HG03135 (cell line): ENCODE measurements at regions not wholly inside any gene's neighbourhood (a gene's known extent, or its start where the extent isn't known, plus 50 kb on each side); places are given as distances from the start of the nearest gene placed in this dataset.
"Not testable (repeated sequence)": the region's sequence is repeated elsewhere in the genome, so short reads cannot be mapped to it uniquely, and the experiment has no call there.

Experiments used
- ATAC-seq: cut with Tn5 transposase; IDR thresholded peaks from one replicate; pipeline ENCODE4 v1.9.1; 2021; ENCODE audit warnings: mild to moderate bottlenecking, moderate library complexity; ENCODE audit not compliant: unreplicated experiment

DNA sequence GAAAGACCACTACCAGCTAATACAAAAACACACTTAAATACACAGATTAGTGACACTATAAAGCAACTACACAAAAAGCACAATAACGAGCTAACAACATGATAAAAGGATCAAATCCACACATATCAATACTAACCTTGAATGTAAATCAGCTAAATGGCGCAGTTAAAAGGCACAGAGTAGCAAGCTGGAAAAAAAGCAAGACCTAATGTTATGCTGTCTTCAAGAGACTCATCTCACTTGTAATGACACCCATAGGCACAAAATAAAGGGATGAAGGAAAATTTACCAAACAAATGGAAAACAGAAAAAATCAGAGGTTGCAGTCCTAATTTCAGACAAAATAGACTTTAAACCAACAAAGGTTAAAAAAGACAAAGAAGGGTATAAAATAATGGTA is 86.3 kb downstream of the NUS1 start:
- no peak for ATAC-seq

DNA sequence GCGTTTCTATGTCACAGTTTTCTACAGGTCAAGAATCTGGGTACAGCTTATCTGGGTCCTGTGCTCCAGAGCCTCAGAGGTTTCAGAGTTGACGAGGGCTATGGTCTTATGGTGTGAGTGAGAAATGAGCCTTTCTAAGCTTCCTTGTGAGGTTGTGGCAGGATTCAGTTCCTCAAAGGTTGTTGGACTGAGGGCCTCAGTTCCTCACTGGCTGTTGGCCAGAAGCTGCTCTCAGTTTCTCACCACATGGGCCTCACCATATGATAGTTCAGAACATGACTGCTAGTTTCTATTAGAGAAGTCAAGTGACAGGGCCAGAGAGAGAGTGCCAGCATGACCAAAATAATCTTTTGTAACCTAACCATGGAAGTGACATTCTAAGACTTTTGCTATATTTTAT is 96.1 kb downstream of the NUS1 start:
- ATAC-seq, result peak; percentile 95

- ATAC-seq, result no peak
Measured at GRCh38 chr6:117776441-117776840, 101.2 kb downstream of the NUS1 start.

DNA sequence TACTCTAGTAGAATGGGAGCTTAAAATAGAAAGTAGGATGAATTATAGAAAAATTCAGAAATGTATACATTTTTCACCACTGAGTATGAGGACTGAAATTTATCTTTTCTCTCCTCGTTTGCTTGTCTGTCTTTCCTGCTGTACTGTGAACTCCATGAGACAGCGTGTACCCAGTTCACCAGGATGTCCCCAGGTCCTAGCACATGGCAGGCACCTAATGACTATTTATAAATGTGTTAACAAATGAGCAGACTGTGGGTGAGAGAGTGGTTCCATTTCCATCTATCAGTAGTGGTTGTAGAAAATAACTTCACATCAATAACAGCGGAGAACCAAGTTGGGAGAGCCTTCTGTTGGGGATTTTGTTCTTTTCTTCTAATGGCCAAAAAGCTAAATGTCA is 106.3 kb downstream of the NUS1 start:
- ATAC-seq, result no peak

- ATAC-seq, result no peak
Measured at GRCh38 chr6:117783279-117783678, 108.0 kb downstream of the NUS1 start.

DNA sequence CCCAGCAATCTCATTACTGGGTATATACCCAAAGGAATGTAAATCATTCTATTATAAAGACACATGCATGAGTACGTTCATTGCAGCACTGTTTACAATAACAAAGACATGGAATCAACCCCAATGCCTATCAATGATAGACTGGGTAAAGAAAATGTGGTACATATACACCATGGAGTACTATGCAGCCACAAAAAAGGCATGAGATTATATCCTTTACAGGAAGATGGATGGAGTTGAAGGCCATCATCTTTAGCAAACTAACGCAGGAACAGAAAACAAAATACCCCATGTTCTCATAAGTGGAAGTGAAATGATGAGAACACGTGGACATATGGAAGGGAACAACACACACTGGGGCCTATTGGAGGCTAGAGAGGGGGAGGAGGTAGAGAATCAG is 115.7 kb downstream of the NUS1 start:
- no peak for ATAC-seq

DNA sequence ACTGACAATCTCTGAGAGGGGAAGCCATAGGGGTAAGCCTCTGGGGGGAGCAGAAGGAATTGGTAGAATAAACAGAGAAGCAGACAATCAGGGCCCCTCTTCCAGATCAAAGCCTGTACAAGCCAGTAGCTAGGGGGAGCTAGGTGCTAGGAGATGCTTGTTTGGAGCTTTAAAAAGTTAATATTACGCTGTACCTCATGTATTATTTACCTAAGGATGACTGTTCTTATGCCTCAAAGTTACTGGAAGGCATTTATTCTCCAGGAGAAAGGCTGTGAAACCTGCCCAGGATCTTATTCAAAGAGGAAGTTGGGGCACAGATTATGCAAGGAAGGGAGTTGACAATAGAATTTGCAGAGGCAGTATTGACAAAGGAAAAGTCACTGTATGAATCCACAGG is 111.8 kb upstream of the SLC35F1 start:
- ATAC-seq, result no peak

DNA sequence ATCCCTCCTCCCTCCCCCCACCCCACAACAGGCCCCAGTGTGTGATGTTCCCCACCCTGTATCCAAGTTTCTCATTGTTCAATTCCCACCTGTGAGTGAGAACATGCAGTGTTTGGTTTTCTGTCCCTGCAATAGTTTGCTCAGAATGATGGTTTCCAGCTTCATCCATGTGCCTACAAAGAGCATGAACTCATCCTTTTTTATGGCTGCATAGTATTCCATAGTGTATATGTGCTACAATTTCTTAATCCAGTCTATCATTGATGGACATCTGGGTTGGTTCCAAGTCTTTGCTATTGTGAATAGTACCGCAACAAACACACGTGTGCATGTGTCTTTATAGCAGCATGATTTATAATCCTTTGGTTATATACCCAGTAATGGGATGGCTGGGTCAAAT is 108.2 kb upstream of the SLC35F1 start:
- ATAC-seq, result not testable (repeated sequence)

- ATAC-seq, result no peak
Measured at GRCh38 chr6:117810269-117810668, 96.8 kb upstream of the SLC35F1 start.

GRCh38 chr6:117817499-117817898 is 89.6 kb upstream of the SLC35F1 start:
- no peak for ATAC-seq

DNA sequence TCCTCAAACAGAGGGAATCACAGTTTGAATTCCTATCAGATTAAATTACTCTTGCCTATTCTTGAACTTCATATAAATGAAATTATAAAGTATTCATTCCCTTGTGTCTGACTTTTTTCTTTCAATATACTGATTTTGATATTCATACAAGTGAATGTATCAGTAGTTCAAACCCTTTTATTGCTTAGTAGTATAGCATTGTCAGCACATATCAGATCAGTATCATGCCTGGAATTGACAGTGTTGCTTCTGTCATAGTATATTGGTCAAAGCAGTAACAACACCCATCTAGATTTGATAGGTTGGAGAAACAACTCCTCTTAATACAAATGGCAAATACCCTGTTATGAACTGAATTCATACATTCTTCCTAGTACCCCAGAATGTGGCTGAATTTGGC is 89.1 kb upstream of the SLC35F1 start:
- no peak for ATAC-seq

GRCh38 chr6:117818449-117818848 is 88.6 kb upstream of the SLC35F1 start:
- no peak for ATAC-seq

- ATAC-seq, result no peak
Measured at GRCh38 chr6:117829594-117830319, 77.3 kb upstream of the SLC35F1 start.

DNA sequence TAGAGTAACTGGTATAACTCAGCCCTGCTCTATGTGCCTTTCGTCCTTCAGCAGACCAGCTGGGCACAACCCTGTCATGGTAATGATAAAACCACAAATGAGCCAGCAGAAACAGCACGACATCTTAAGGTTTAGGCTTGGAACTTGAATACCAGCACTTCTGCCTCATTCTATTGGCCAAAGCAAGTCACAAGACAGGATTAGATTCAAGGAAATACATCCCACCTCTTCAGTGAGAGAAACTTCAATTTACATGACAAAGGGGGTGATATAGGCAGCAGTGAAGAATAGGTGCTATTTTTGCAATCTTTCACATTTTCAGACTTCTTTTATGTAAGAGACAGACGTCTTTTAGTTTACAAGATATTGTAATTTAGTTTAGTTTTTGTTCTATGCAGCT is 69.8 kb upstream of the SLC35F1 start:
- ATAC-seq, result no peak

DNA sequence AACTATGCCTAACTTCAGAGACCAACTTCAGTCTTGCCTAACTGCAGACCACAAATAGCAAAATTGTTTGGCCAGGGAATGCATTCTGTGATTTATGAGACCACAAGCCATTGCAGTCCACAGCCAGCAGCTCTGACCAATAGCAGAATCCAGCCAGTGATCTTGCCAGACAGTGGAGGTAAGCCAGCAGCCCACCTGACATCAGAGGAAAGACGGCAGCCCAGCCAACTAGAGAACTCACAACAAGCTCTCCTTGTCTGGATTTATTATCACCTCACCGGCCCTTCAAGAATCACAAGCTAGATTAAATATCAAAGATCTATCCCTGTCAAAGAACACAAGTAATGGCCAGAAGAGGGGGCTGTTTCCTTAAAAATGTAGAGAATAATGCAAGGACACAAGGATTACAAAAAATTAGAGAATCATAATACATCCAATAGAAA is 66.5 kb upstream of the SLC35F1 start:
- no peak for ATAC-seq

DNA sequence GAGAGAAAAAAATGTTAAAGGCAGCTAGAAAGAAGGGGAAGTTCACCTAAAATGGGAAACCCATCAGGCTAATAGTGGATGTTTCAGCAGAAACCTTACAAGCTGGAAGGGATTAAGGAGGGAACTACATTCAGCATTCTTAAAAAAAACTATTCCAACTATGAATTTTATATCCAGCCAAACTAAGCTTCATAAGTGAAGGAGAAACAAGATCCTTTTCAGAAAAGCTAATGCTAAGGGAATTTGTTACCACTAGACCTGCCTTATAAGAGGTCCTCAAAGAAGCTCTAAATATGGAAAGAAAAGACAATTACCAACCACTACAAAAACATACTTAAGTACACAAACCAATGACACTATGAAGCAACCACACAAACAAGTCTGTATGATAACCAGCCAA is 59.2 kb upstream of the SLC35F1 start:
- ATAC-seq, result no peak

GRCh38 chr6:117849087-117849486 is 58.0 kb upstream of the SLC35F1 start:
- ATAC-seq, result no peak
